GM18867 (cell line): ENCODE measurements at regions not wholly inside any gene's neighbourhood (a gene's known extent, or its start where the extent isn't known, plus 50 kb on each side); places are given as distances from the start of the nearest gene placed in this dataset.
A peak's percentile ranks its signal among the peaks of the same experiment; 100 is the strongest.
"Not testable (repeated sequence)": the region's sequence is repeated elsewhere in the genome, so short reads cannot be mapped to it uniquely, and the experiment has no call there.

ENCODE experiments used
- ATAC-seq: cut with Tn5 transposase; IDR thresholded peaks from one replicate; pipeline ENCODE4 v1.9.1; 2021; ENCODE audit warnings: mild to moderate bottlenecking, moderate library complexity; ENCODE audit not compliant: unreplicated experiment

GRCh38 chr1:81304187-81304586 is 496.5 kb upstream of the ADGRL2 start:
- ATAC-seq: no peak

DNA sequence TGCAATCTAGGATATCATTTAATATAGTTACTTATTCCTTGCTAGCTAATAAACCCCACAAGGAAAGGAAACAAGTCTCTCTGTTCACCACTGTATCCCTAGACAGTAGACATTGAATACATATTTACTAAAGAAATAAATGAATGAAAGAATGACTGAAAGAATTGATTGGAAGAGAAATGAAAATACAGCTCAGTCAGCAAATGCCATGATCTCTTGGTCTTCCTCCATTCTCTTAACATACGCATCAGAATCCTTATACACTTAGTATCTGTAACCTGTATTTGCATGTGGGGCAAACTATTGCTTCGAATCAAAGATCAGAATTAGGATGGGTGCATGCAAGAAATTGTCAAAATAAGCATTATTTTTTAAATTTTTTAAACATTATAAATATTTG is 500.8 kb upstream of the ADGRL2 start:
- no peak for ATAC-seq

- no peak for ATAC-seq
These were observed 502.5 kb upstream of the ADGRL2 start for GRCh38 chr1:81298266-81298665.

DNA sequence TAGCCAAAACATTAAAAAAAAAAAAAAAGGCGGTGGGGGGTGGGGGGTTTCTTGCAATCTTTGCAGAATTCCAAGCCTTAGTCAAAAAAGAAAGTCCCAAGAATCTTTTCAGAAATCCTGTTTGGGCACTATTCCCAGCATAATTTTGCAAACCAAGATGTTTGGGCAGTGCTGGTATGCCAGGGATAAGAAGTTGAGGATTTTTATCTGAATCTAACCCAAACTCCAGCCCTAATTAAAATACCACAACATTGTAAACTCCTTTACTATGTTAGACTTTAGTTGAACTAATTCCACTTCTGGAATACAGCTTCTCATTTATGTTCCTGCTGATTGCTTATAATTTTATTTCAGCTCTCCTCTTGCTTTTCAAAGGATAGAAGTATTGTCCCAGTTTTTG is 504.1 kb upstream of the ADGRL2 start:
- ATAC-seq: no peak

- ATAC-seq: no peak
These were observed 510.4 kb upstream of the ADGRL2 start for GRCh38 chr1:81290326-81290725.

DNA sequence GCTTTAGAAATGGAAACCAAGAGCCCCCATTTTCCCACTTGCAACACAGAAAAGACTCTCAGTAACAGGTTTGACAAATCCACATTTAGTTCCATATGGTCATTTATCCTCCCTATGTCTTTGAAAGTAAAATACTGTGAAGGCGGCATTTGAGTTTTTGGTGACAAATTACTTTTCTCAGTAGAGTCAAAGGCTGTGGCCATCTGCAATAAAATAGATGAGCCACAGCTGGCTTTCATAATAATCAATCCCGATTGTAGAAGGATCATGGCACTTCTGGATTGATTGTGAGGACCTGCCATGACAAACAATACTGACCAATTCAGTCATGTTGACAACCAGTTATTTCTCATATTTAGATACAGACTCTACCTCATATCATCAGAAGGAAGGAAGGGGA is 512.0 kb upstream of the ADGRL2 start:
- ATAC-seq: no peak

- ATAC-seq: no peak
These were observed 513.2 kb upstream of the ADGRL2 start for GRCh38 chr1:81287411-81288080.

DNA sequence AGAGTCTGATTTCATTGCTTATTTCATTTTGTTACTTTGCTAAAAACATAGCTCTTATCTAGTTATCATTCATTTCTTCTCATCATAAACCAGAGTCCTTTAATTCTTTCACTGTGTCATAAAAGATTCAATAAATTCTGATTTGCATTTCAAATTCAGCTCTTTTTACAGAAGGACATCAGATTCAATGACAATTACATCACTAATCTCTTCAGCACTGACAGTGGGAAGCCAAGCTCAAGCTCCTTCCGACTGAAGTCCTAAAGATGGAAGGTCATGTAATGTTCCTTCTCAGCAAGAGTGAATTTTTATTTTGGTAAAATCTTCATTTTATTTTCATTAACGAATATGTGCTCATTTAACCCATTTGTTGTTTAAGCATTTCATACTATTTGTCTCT is 530.7 kb upstream of the ADGRL2 start:
- no peak for ATAC-seq

GRCh38 chr1:81264976-81265375 is 535.8 kb upstream of the ADGRL2 start:
- ATAC-seq: no peak

DNA sequence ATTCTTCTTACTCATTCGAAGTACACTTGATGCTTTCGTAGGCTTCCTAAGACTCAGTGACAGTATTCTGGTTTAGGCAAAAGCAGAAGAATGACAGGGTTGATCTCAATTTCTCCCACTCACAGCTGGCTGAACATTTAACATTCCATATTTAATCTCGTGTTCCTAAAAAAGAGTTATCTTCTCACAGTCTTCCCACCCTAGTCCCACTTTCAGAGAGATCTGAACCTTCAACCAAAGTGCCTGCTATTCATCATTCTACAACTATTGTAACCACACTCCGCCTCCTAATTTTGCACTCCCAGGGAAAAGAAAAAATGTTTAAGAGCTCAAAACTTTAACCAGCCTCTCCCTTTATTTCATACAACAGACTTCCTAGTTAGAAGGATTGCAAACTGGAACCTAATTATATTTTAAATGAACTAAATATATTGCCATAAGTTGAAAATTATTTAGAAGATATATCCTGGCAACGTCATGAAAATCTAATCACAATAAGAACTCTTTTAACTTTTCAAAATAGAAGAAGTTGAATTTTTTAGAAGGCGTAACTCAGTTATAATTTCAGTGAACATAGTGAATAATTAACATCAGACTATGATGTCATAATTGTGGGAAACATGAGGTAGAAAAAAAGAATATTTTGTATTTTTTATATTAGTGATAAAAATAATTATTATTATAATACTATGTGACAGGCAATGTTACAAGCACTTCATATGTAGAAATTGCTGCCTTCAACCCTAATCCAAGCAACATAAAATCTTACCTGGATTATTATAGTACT is 540.9 kb upstream of the ADGRL2 start:
- ATAC-seq: no peak

DNA sequence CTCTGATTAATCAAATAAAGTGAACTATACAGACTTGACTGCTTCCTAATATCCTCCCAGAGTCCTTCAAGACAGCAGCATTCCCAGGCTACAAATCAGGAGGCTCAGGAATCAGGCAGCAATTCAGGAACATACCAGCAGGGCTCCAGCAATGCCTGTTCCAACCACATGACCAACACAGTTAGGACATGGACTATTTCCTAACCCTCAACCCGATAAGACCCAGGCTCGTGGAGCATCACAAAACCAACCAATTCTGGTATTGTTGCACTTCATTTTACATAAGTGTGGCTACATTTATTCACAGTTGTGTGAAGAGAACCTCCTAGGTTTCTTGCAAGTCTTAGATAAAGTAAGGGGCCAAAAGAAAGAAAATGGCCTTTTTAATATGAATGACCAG is 546.2 kb upstream of the ADGRL2 start:
- no peak for ATAC-seq

DNA sequence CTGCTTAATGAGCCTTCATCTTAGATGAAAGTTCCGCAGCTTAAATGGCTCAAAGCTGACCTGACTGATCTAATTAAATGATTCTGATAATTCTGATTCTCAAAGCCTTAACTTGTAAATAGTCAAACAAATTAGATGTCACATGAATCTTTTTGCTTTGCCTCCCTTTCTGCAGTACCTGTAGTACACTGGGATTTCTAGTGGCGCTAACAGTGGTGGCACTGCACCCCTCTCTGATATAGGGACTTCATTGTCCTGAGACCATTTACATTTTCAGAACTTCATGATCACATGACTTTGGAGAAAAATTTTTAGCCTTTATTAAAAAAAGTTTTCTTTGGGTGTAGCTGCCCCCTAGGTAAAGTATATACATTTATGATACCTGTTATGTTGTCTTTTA is 546.7 kb upstream of the ADGRL2 start:
- no peak for ATAC-seq

DNA sequence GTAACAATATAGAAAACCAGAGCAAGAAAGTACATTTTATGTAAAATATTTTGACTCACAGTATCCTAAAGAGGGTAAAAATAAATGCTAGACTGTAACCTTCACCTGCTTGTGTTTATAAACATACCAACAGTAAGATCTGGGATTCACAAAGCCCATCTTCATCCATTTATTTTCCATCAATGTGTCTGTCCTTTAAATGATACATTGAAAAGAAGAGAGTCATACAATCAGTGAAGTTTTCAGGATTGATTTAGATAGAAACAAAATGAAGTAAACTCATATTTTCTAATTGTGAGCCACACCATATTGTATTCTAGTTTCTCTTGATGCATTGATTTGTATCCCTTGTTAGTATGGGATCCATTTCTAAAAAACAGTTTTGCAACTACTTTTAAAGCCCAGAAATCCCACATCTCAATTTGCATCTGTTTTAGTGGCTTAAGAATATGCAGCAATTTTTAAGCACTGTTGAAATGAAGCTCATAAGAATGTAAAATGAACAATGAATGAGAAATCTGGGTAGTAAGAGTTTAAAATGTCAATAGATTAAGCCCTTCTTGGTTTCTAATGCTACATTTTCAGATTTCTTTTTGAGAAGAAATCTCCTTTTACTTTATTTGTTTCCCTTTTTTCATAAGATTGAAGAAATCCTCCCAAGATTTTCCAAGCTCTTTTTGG is 548.1 kb upstream of the ADGRL2 start:
- no peak for ATAC-seq

DNA sequence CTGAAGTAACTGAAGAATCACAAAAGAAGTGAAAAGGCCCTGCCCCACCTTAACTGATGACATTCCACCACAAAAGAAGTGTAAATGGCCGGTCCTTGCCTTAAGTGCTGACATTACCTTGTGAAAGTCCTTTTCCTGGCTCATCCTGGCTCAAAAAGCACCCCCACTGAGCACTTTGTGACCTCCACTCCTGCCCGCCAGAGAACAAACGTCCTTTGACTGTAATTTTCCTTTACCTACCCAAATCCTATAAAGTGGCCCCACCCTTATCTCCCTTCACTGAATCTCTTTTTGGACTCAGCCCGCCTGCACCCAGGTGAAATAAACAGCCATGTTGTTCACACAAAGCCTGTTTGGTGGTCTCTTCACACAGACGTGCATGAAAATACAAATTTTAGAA is 549.9 kb upstream of the ADGRL2 start:
- ATAC-seq: not testable (repeated sequence)

DNA sequence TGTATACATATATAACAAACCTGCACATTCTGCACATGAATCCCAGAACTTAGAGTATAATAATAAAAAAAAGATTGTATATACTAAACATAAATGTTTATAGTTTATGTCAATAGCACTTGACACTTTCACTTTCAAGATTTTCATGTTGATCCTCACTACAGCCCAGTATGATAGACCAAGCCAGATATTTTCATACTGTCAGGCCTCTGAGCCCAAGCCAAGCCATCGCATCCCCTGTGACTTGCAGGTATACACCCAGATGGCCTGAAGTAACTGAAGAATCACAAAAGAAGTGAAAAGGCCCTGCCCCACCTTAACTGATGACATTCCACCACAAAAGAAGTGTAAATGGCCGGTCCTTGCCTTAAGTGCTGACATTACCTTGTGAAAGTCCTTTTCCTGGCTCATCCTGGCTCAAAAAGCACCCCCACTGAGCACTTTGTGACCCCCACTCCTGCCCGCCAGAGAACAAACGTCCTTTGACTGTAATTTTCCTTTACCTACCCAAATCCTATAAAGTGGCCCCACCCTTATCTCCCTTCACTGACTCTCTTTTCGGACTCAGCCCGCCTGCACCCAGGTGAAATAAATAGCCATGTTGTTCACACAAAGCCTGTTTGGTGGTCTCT is 555.5 kb upstream of the ADGRL2 start:
- ATAC-seq: not testable (repeated sequence)

DNA sequence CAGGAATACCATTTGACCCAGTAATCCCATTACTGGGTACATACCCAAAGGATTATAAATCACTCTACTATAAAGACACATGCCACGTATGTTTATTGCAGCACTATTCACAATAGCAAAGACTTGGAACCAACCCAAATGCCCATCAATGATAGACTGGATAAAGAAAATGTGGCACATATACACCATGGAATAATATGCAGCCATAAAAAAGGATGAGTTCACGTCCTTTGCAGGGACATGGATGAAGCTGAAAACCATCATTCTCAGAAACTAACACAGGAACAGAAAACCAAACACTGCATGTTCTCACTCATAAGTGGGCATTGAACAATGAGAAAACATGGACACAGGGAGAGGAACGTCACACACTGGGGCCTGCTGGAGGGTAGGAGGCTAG is 556.1 kb upstream of the ADGRL2 start:
- not testable (repeated sequence) for ATAC-seq

DNA sequence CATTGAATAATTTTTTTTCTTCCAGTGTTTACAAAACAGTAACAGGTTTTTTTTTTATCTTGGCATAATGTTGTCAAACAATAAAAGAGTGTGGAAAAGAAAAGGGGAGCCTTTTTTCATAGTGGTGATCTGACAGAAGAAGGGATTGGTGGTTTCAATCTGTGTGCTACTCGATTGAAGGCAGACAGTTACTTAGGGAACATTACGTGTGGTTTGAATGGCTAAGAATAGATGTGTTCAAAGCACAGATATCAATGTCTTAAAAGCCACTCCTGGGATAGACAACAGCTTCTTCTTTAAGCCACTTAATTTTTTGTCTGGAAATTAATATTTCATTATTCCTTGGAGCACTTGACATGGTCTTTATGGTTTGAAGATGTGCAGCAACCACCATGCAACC is 558.6 kb upstream of the ADGRL2 start:
- ATAC-seq: no peak

DNA sequence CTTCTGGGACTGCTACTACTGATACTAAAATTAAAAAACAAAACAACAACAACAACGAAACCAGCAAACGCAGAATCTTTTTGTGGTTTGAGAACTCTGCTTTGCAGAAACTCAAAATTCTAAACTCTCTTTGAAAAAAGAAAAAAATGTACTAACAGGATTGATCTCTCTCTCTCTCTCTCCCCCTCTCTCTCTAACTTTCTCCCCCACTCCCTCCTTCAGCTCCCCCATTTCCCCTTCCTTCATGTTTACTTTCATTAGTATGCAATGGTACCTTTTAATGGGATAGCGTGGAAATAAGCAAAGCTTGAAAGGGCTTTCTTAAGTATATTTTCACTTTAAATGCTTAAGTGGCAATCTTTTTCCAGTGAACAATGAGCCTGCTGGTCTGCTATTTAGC is 562.6 kb upstream of the ADGRL2 start:
- ATAC-seq: no peak

GRCh38 chr1:81237473-81238089 is 563.2 kb upstream of the ADGRL2 start:
- ATAC-seq: peak; percentile 45

GRCh38 chr1:81234237-81234636 is 566.5 kb upstream of the ADGRL2 start:
- no peak for ATAC-seq

GRCh38 chr1:81233591-81233990 is 567.1 kb upstream of the ADGRL2 start:
- no peak for ATAC-seq
